Testis (tissue), 2 donors: ENCODE measurements at regions not wholly inside any gene's neighbourhood (a gene's known extent, or its start where the extent isn't known, plus 50 kb on each side); places are given as distances from the start of the nearest gene placed in this dataset.
"Not testable (repeated sequence)": the region's sequence is repeated elsewhere in the genome, so short reads cannot be mapped to it uniquely, and the experiment has no call there.

Experiments used
- DNase-seq: peaks from one replicate; pipeline ENCODE4 v3.0.0-alpha.2; 2019
- H3K27ac ChIP-seq, 2 donors: fragments of 200-600 bp; sonication (generic); one replicate each; pipeline ENCODE4 v1.5.1; 2019
- H3K27me3 ChIP-seq: fragments of 200-600 bp; sonication (generic); one replicate; pipeline ENCODE4 v1.5.1; 2019
- H3K36me3 ChIP-seq: fragments of 200-600 bp; sonication (generic); one replicate; pipeline ENCODE4 v1.5.1; 2017; ENCODE audit warnings: low read depth; ENCODE audit errors: missing control alignments
- H3K4me1 ChIP-seq: fragments of 200-600 bp; sonication (generic); one replicate; pipeline ENCODE4 v1.5.1; 2019
- H3K4me3 ChIP-seq, 2 donors: fragments of 200-600 bp; sonication (generic); one replicate each; pipeline ENCODE4 v1.5.1; 2017 to 2019
- H3K9me3 ChIP-seq: fragments of 200-600 bp; sonication (generic); one replicate; pipeline ENCODE4 v1.5.1; 2017
- POLR2A ChIP-seq: fragments of 450-650 bp; IDR thresholded peaks from one replicate; pipeline ENCODE4 v1.6.1; 2017; ENCODE audit warnings: antibody characterized with exemption, mild to moderate bottlenecking, moderate library complexity
- WGBS, 2 donors: methylation state at CpG; one replicate each; pipeline ENCODE4 v1.1.5; 2018; 5-methylcytosine and 5-hydroxymethylcytosine counted together
- intact Hi-C: fragments of 100-400 bp; cut with DNase I; formaldehyde crosslinking; loops from one replicate; pipeline ENCODE4 v1.15.1; 2023; ENCODE audit warnings: low total_unique reads
- TF ChIP-seq, protein P1 (sequence below), 3 experiments: fragments of 450-650 bp in 2 of 3; fragments of 200-600 bp in 1 of 3; sonication (generic) in 1 of 3; IDR thresholded peaks; one replicate each; pipeline ENCODE4 v1.5.1; 2016 to 2019; ENCODE audit warnings: antibody characterized with exemption in 3 of 3, mild to moderate bottlenecking in 2 of 3, moderate library complexity in 1 of 3

DNA sequence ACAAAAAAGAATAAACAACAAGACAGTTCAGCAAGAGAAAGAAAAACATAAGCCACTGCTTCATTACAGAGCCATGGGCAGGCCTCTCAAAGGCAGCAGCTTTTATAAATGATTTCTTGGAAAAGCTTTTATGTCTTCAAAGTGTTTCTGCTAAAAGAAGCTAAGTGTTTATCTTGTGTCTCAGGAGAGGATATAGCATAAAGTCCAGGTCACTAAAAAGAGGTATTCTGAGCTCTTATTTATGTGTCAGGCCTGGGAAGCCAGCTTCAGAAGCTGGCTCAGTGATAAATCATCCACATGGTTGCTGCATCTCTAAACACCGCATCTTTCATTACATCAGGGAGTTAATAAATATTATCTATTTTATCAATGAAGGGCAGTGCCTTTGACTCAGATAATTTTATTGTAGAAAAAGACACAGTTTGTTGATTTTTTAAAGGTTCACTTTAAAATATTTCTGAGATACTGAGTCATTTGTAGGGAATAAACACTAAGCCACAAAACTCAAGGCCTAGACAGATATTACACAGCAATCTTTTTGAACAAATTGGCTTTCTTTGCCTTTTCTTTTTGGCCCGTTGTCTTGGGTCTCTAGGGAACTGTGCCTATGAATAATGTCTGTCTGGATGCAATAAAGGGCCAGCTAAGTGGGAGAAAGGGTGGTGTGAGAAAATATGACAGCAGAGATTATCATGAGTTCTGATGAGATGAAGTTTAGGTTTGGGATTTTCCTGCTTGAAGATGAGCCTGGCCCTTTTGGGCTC is 1086.6 kb downstream of the UQCRFS1 start:
- H3K36me3 ChIP-seq = no peaks in the 10 kb centered on the region
- H3K9me3 ChIP-seq = no peaks in the 10 kb centered on the region
- DNase-seq = no peak
- no peak overlapping the region for H3K27ac ChIP-seq
- no peak overlapping the region for H3K4me3 ChIP-seq
- TF ChIP-seq, protein P1, sequence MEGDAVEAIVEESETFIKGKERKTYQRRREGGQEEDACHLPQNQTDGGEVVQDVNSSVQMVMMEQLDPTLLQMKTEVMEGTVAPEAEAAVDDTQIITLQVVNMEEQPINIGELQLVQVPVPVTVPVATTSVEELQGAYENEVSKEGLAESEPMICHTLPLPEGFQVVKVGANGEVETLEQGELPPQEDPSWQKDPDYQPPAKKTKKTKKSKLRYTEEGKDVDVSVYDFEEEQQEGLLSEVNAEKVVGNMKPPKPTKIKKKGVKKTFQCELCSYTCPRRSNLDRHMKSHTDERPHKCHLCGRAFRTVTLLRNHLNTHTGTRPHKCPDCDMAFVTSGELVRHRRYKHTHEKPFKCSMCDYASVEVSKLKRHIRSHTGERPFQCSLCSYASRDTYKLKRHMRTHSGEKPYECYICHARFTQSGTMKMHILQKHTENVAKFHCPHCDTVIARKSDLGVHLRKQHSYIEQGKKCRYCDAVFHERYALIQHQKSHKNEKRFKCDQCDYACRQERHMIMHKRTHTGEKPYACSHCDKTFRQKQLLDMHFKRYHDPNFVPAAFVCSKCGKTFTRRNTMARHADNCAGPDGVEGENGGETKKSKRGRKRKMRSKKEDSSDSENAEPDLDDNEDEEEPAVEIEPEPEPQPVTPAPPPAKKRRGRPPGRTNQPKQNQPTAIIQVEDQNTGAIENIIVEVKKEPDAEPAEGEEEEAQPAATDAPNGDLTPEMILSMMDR (IDR thresholded peaks at IDR 0.05) = no peak
- no peak for TF ChIP-seq POLR2A
- intact Hi-C loops = no loop called here
- H3K4me1 ChIP-seq = no peaks in the 10 kb centered on the region
- WGBS, 2 donors = 59 to 67% methylated on average over 2 of the region's 2 CpGs
- no peaks in the 10 kb centered on the region for H3K27me3 ChIP-seq

DNA sequence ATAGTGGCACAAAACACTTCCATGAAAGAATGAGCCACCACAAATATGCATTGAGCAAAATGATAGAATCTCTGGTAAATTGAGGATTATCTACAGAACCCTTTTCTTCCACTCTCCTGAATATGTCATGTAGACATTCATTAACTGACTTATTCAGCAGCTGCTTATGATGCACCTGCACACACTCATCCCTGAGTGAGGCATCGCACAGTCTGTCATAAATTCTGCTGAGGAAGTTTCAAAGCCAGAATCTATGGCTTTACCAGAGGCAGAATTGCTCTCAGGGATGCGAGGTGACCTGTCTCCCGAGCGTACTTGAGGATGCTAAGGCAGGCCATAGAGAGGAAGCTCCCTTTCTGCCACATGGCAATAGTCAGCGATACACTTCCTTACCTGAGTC is 1090.2 kb downstream of the UQCRFS1 start:
- DNase-seq = no peak
- 74 to 92% methylated on average over 5 of the region's 5 CpGs for WGBS, 2 donors
- Histone ChIP-seq H3K4me3 (no peak overlapping the region), H3K9me3 (no peaks in the 10 kb centered on the region), H3K27ac (no peak overlapping the region), H3K27me3 (no peaks in the 10 kb centered on the region), H3K4me1 (no peaks in the 10 kb centered on the region), H3K36me3 (no peaks in the 10 kb centered on the region)
- TF ChIP-seq, protein P1 (IDR thresholded peaks at IDR 0.05) = no peak
- no peak for TF ChIP-seq POLR2A
- intact Hi-C loops = no loop called here

DNA sequence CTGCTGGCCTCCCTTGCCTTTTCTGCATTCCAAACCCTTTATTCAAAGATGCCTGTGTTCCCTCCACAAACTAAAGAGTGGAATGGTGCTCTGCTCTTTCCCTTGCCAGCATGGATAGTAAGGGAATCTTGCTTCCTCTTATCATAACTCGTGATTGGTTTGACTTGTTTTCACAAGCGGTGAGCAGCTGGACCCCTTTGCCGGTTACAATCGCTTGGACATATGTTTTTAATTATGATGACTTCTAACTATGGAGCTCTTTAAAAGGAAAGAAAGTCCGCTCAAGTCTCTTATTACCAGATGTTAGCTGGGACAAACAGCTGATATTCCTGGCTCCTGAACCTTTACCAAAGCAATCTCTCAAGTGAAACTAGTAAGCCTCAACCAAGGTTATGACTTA is 1094.7 kb downstream of the UQCRFS1 start:
- WGBS, 2 donors = 26 to 42% methylated on average over 5 of the region's 5 CpGs
- Histone ChIP-seq H3K4me1 (no peaks in the 10 kb centered on the region), H3K36me3 (no peaks in the 10 kb centered on the region), H3K27ac (no peak overlapping the region), H3K4me3 (no peak overlapping the region), H3K9me3 (no peaks in the 10 kb centered on the region), H3K27me3 (no peaks in the 10 kb centered on the region)
- DNase-seq = no peak
- intact Hi-C loops = no loop called here
- TF ChIP-seq, protein P1 (IDR thresholded peaks at IDR 0.05) = no peak
- no peak for TF ChIP-seq POLR2A

DNA sequence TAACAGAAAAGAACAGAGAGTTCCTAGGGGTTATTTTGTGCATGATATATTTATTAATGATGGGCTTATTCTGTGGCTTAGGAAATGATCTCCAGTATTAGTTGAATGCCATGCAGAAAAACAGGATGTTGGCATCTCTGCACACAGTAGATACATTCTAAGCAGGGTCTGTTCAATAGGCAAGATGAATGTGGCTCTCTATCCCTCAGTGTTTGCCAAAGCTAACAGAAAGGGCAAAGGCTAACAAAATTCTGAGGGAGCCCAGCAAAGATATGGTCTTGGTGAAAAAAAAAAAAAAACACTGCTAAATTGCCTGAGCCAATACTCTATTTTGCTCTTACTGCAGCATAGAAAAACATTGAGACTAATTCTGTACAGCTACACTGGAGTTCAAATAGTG is 1095.8 kb downstream of the UQCRFS1 start:
- no peak for DNase-seq
- Histone ChIP-seq H3K36me3 (no peaks in the 10 kb centered on the region), H3K27me3 (no peaks in the 10 kb centered on the region), H3K4me3 (no peak overlapping the region), H3K4me1 (no peaks in the 10 kb centered on the region), H3K27ac (no peak overlapping the region), H3K9me3 (no peaks in the 10 kb centered on the region)
- TF ChIP-seq, protein P1 (IDR thresholded peaks at IDR 0.05) = no peak
- TF ChIP-seq POLR2A = no peak
- intact Hi-C loops = no loop called here

DNA sequence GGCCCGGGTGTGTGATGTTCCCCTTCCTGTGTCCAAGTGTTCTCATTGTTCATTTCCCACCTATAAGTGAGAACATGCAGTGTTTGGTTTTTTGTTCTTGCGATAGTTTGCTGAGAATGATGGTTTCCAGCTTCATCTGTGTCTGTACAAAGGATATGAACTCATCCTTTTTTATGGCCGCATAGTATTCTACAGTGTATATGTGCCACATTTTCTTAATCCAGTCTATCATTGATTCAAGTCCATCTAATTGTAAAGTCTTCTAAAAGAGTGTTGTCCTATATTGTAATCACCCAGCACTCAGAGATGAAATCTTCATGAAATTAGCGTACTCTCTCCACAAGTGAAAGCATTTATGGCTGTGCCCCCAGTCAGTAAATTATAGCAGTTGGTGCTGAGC is 1096.6 kb downstream of the UQCRFS1 start:
- H3K27ac ChIP-seq, H3K27me3 ChIP-seq, H3K36me3 ChIP-seq, intact Hi-C loops, DNase-seq, H3K4me1 ChIP-seq, H3K4me3 ChIP-seq, H3K9me3 ChIP-seq: not testable (repeated sequence)
- 76% methylated on average over 4 of the region's 4 CpGs for WGBS, 2 donors
